ENCODE measurements at regions not wholly inside any gene's neighbourhood (a gene's known extent, or its start where the extent isn't known, plus 50 kb on each side); places are given as distances from the start of the nearest gene placed in this dataset.

- Histone ChIP-seq H2AFZ (no peak overlapping the region), H3K27me3 (ENCODE audit: control insufficient read depth, insufficient read depth, low read length) (no peaks in the 10 kb centered on the region), H3K4me2 (ENCODE audit: low read length) (no peak overlapping the region), H3K4me1 (no peaks in the 10 kb centered on the region), H3K79me2 (no peaks in the 10 kb centered on the region), H3K9ac (no peak overlapping the region), H3K36me3 (ENCODE audit: control insufficient read depth, insufficient read depth, low read length) (no peaks in the 10 kb centered on the region), H3K27ac (no peak overlapping the region), H3K4me3 (ENCODE audit: low read depth, low read length) (no peak overlapping the region), H3K9me3 (ENCODE audit: control insufficient read depth, low read length) (no peaks in the 10 kb centered on the region)
- no peak for TF ChIP-seq CTCF (IDR thresholded peaks at IDR 0.05)
Measured at GRCh38 chr2:180733330-180733729, 247.1 kb upstream of the UBE2E3 start.

DNA sequence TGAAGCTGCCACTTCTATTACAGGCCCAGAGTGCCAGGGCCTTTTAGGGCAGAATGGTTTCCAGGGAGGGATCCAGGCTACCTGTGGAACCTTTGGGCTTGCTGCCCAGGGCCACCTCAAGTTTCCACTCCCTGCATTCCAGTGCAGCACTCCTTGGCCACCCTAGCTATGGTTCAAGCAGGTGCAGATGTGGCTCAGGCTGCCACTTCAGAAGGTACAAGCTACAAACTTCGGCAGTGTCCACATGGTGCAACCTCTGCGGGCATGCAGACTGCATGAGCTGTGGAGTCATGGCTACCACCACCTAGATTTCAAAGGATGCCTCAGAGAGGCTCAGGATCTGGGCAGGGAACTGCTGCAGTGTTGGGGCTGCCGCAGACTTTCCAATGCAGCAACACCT lies 248.1 kb upstream of the UBE2E3 start:
- Histone ChIP-seq H3K79me2 (no peaks in the 10 kb centered on the region), H3K27ac (no peak overlapping the region), H3K4me2 (ENCODE audit: low read length) (no peak overlapping the region), H2AFZ (no peak overlapping the region), H3K27me3 (ENCODE audit: control insufficient read depth, insufficient read depth, low read length) (no peaks in the 10 kb centered on the region), H3K9me3 (ENCODE audit: control insufficient read depth, low read length) (no peaks in the 10 kb centered on the region), H3K4me3 (ENCODE audit: low read depth, low read length) (no peak overlapping the region), H3K9ac (no peak overlapping the region), H3K36me3 (ENCODE audit: control insufficient read depth, insufficient read depth, low read length) (no peaks in the 10 kb centered on the region), H3K4me1 (no peaks in the 10 kb centered on the region)
- no peak for TF ChIP-seq CTCF (IDR thresholded peaks at IDR 0.05)

DNA sequence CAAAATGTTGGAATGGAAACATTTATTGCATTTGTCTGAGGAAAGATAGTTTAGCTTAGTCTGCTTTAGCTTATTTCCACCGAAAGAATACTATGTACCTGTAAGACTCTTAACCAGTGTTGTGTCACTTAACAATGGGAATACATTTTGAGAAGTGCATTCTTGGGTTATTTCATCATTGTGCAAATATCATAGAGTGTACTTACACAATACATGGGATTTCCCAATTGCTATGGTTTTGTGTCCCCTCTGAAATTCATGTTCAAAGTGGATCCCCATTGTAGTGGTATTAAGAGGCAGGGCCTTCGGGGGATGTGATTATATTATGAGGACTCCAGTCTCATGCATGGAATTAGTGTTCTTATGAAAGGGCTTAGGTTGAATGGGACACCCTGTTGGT lies 249.4 kb upstream of the UBE2E3 start:
- Histone ChIP-seq H3K36me3 (ENCODE audit: control insufficient read depth, insufficient read depth, low read length) (no peaks in the 10 kb centered on the region), H3K27ac (no peak overlapping the region), H3K4me2 (ENCODE audit: low read length) (no peak overlapping the region), H3K9me3 (ENCODE audit: control insufficient read depth, low read length) (no peaks in the 10 kb centered on the region), H3K79me2 (no peaks in the 10 kb centered on the region), H3K4me3 (ENCODE audit: low read depth, low read length) (no peak overlapping the region), H3K4me1 (no peaks in the 10 kb centered on the region), H2AFZ (no peak overlapping the region), H3K9ac (no peak overlapping the region), H3K27me3 (ENCODE audit: control insufficient read depth, insufficient read depth, low read length) (no peaks in the 10 kb centered on the region)
- no peak for TF ChIP-seq CTCF (IDR thresholded peaks at IDR 0.05)

DNA sequence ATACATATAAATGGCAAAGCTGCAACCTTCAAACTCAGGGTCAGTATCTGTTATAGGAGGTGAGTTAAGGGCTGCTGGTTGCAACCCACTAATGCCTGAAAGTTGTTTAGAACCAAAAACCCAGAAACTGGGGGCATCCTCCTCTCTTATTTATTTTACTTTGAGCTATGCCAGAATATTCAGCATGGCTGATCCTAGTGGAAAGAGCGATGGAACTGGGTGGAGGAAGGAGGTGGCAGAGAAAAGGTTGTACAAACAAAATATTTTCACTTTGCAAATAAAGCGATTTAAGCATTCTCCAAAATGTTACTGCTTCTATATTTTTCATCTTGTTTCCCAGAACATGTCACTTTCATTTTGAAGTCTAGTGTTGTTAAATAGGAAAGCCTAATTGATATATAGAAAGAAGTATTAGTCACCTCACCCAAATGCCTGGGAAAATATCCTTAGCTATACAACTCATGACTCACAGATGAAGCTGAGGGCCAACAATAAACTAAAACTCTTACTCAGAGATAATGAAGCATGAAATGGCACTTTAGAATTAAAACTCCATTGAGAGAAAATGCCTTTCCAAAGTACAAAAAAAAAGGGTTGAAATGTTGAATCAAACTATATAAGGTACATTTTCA lies 251.4 kb upstream of the UBE2E3 start:
- no peaks in the 10 kb centered on the region for H3K9me3 ChIP-seq (ENCODE audit: control insufficient read depth, low read length)
- no peaks in the 10 kb centered on the region for H3K27me3 ChIP-seq (ENCODE audit: control insufficient read depth, insufficient read depth, low read length)
- H3K27ac ChIP-seq = no peak overlapping the region
- TF ChIP-seq CTCF (IDR thresholded peaks at IDR 0.05) = no peak
- no peak overlapping the region for H3K4me3 ChIP-seq (ENCODE audit: low read depth, low read length)
- no peaks in the 10 kb centered on the region for H3K36me3 ChIP-seq (ENCODE audit: control insufficient read depth, insufficient read depth, low read length)
- H3K79me2 ChIP-seq = no peaks in the 10 kb centered on the region
- H3K4me2 ChIP-seq (ENCODE audit: low read length) = no peak overlapping the region
- no peak overlapping the region for H2AFZ ChIP-seq
- no peaks in the 10 kb centered on the region for H3K4me1 ChIP-seq
- no peak overlapping the region for H3K9ac ChIP-seq

DNA sequence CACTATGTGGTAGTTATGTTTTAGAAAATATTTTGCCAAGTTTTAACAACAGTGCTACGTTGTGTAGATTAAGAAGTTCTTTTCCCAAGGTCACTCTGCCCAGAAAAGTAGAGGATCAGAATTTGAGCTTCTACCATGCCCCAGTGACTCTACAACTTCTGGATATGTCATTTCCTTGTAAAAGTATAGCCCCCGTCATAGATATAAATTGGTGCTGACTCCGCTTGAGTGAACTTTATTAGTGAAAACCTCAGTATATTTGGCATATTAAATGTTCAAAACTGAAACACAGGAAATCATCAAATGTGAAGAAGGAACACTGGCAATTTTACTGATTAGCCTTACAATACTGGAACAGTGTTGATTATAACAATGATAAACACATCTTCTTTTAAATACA lies 256.7 kb upstream of the UBE2E3 start:
- Histone ChIP-seq H3K27me3 (ENCODE audit: control insufficient read depth, insufficient read depth, low read length) (no peaks in the 10 kb centered on the region), H3K9me3 (ENCODE audit: control insufficient read depth, low read length) (no peaks in the 10 kb centered on the region), H3K9ac (no peak overlapping the region), H3K4me2 (ENCODE audit: low read length) (no peak overlapping the region), H3K4me3 (ENCODE audit: low read depth, low read length) (no peak overlapping the region), H3K27ac (no peak overlapping the region), H3K36me3 (ENCODE audit: control insufficient read depth, insufficient read depth, low read length) (no peaks in the 10 kb centered on the region), H3K4me1 (no peaks in the 10 kb centered on the region), H2AFZ (no peak overlapping the region), H3K79me2 (no peaks in the 10 kb centered on the region)
- no peak for TF ChIP-seq CTCF (IDR thresholded peaks at IDR 0.05)

Measured in parathyroid adenoma (tissue), 2 donors.